BJ (cell line): ENCODE measurements at regions not wholly inside any gene's neighbourhood (a gene's known extent, or its start where the extent isn't known, plus 50 kb on each side); places are given as distances from the start of the nearest gene placed in this dataset.

ENCODE experiments used
- CTCF ChIA-PET: fragments of 350-600 bp; formaldehyde crosslinking; extraction: SDS; loops from one replicate; lab custom pipeline; 2021; ENCODE audit warnings: antibody characterized with exemption, inconsistent platforms; lab: Yijun Ruan, JAX
- POLR2A ChIA-PET: fragments of 300-600 bp; sonication (Branson Sonifier 250); formaldehyde crosslinking; extraction: SDS; loops from one replicate; lab custom pipeline; 2021; ENCODE audit warnings: antibody characterized with exemption; lab: Charles Lee
- DNase-seq: peaks from one replicate; pipeline ENCODE4 v3.0.0-alpha.2; 2011; ENCODE audit warnings: low read depth
- H3K27me3 ChIP-seq: 2 replicates; pipeline ENCODE4 v1.6.0; 2011; ENCODE audit warnings: low read length; ENCODE audit not compliant: control insufficient read depth, insufficient read depth
- H3K36me3 ChIP-seq: 2 replicates; pipeline ENCODE4 v1.5.1; 2011; ENCODE audit warnings: low read length; ENCODE audit not compliant: control insufficient read depth, insufficient read depth
- H3K4me3 ChIP-seq: 2 replicates; pipeline ENCODE4 v1.5.1; 2011; ENCODE audit warnings: low read depth, mild to moderate bottlenecking, control low read depth, low read length
- TF ChIP-seq, protein P1 (sequence below): IDR thresholded peaks from 2 replicates; pipeline ENCODE4 v1.5.1; 2011; ENCODE audit warnings: low read depth, mild to moderate bottlenecking, control low read depth, inconsistent platforms, low read length, moderate library complexity; ENCODE audit not compliant: insufficient read depth

GRCh38 chr1:69016468-69016867, 519.6 kb upstream of the DEPDC1 start:
- DNase-seq: no peak
- Histone ChIP-seq H3K4me3 (no peak overlapping the region), H3K36me3 (no peaks in the 10 kb centered on the region), H3K27me3 (no peaks in the 10 kb centered on the region)
- ChIA-PET POLR2A (no interaction called here), CTCF (no interaction called here)
- TF ChIP-seq, protein P1, sequence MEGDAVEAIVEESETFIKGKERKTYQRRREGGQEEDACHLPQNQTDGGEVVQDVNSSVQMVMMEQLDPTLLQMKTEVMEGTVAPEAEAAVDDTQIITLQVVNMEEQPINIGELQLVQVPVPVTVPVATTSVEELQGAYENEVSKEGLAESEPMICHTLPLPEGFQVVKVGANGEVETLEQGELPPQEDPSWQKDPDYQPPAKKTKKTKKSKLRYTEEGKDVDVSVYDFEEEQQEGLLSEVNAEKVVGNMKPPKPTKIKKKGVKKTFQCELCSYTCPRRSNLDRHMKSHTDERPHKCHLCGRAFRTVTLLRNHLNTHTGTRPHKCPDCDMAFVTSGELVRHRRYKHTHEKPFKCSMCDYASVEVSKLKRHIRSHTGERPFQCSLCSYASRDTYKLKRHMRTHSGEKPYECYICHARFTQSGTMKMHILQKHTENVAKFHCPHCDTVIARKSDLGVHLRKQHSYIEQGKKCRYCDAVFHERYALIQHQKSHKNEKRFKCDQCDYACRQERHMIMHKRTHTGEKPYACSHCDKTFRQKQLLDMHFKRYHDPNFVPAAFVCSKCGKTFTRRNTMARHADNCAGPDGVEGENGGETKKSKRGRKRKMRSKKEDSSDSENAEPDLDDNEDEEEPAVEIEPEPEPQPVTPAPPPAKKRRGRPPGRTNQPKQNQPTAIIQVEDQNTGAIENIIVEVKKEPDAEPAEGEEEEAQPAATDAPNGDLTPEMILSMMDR: no peak

DNA sequence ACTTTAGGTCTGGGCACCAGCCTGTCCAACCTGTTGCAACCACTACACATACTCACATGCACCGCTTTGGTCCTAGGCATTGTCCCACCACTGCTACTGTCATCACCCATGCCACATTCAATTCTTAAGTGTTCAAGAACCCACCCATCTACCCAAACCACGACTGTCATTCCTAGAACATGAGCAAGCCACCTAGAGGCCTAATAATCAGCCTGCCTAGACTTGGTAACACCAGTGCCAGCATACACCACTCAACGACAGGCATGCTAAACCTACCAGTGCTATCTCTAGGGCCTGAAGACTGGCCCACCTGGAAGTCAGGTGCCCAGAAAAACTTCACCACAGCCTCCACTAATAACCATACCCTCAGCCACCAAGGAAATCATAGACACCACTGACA, 532.8 kb upstream of the DEPDC1 start:
- no peak for DNase-seq
- H3K4me3 ChIP-seq: no peak overlapping the region
- CTCF ChIA-PET: interaction anchor here (0.6 kb wide), 1 partner anchor 759 kb away, joined by 3 read pairs; no protein-coding TSS in a partner anchor
- TF ChIP-seq, protein P1: no peak
- H3K27me3 ChIP-seq: no peaks in the 10 kb centered on the region
- POLR2A ChIA-PET: no interaction called here
- H3K36me3 ChIP-seq: no peaks in the 10 kb centered on the region

DNA sequence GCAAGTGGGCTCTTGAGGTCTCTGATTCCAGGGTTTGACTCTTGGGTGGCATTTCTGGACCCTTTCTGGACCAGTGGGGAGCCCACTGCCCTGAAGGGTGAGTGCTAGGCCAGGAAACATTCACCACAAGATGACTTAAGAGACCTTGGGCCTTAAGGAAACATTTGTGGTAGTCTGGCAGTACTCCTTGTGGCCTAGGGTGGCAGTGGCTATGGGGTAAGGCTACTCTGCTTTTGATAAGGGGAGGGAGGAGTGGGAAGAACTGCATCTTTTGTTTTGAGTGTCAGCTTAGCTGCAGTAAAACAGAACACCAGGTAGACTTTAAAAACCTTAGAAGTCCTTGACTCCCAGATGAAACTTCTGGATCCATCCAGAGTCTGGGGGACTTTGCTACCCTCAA, 529.3 kb upstream of the LRRC7 start:
- no peak for DNase-seq
- CTCF ChIA-PET: no interaction called here
- TF ChIP-seq, protein P1: no peak
- POLR2A ChIA-PET: no interaction called here
- no peak overlapping the region for H3K4me3 ChIP-seq
- no peaks in the 10 kb centered on the region for H3K36me3 ChIP-seq
- H3K27me3 ChIP-seq: no peaks in the 10 kb centered on the region

DNA sequence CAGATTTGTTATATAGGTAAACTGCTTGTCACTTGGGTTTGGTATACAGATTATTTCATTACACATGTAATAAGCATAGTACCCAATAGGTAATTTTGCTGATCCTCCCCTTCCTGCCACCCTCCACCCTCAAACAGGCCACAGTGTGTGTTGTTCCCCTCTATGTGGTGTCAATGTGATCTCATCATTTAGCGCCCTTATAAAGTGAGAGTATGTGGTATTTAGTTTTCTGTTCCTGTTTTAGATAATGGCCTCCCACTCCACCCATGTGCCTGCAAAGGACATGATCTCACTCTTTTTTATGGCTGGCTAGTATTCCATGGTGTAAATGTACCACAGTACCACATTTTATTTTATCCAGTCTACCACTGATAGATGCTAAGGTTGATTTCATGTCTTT, 522.1 kb upstream of the LRRC7 start:
- CTCF ChIA-PET: no interaction called here
- Histone ChIP-seq H3K27me3 (no peaks in the 10 kb centered on the region), H3K4me3 (no peak overlapping the region), H3K36me3 (no peaks in the 10 kb centered on the region)
- TF ChIP-seq, protein P1: no peak
- no peak for DNase-seq
- POLR2A ChIA-PET: no interaction called here

DNA sequence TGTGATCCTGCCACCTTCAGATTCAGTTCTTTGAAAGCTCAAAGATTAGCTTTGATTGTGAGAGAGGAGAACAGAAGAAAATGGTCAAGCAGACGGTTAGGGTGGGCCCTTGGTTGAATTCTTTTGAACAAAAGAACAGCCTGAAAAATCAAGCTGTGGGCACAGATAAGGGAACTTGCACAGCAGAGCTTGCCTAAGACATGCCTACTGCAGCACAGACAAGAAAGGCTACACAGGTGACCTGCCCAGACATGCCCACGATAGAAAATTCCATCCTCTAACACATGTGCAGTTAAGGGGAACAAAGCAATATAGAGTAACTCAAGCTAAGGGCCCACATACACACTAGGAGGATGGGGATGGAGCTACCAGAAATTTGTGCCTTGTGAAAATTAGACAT, 512.5 kb upstream of the LRRC7 start:
- POLR2A ChIA-PET: no interaction called here
- TF ChIP-seq, protein P1: no peak
- Histone ChIP-seq H3K27me3 (no peaks in the 10 kb centered on the region), H3K36me3 (no peaks in the 10 kb centered on the region), H3K4me3 (no peak overlapping the region)
- no peak for DNase-seq
- CTCF ChIA-PET: interaction anchor here (0.6 kb wide), 1 partner anchor 15 kb away, joined by 3 read pairs; no protein-coding TSS in a partner anchor
